ENCODE measurements at regions not wholly inside any gene's neighbourhood (a gene's known extent, or its start where the extent isn't known, plus 50 kb on each side); places are given as distances from the start of the nearest gene placed in this dataset.
"Not testable (repeated sequence)": the region's sequence is repeated elsewhere in the genome, so short reads cannot be mapped to it uniquely, and the experiment has no call there.

- no peaks in the 10 kb centered on the region for H3K79me2 ChIP-seq (ENCODE audit: insufficient read depth, low read length)
- no peak overlapping the region for H3K9ac ChIP-seq (ENCODE audit: low read length)
- H4K20me1 ChIP-seq (ENCODE audit: insufficient read depth, low read length), result no peaks in the 10 kb centered on the region
- H3K36me3 Mint-ChIP-seq (ENCODE audit: low read depth, unreplicated experiment), result no peaks in the 10 kb centered on the region
- H3K36me3 ChIP-seq (ENCODE audit: insufficient read depth, low read length), result no peaks in the 10 kb centered on the region
- peaks cover 8% of the 10 kb centered on the region for H3K9me3 ChIP-seq (ENCODE audit: insufficient read depth, low read depth, low read length)
- no peak for DNase-seq (ENCODE audit: low read depth)
- TF ChIP-seq EZH2 (IDR thresholded peaks at IDR 0.05; ENCODE audit: insufficient read depth, low read length) (no peak), CTCF (IDR thresholded peaks at IDR 0.05; ENCODE audit: insufficient read depth, low read depth, low read length) (no peak)
- H3K27me3 Mint-ChIP-seq (ENCODE audit: low read depth, unreplicated experiment), result no peaks in the 10 kb centered on the region
- no peak overlapping the region for H3K27ac ChIP-seq (ENCODE audit: low read depth, low read length)
- H3K9me3 Mint-ChIP-seq (ENCODE audit: unreplicated experiment), result no peaks in the 10 kb centered on the region
- H3K4me1 ChIP-seq (ENCODE audit: insufficient read depth, low read length), result no peaks in the 10 kb centered on the region
- no peak overlapping the region for H3K4me3 ChIP-seq (ENCODE audit: insufficient read depth, low read depth, low read length)
- no peak for FAIRE-seq
- H3K4me3 Mint-ChIP-seq (ENCODE audit: unreplicated experiment), result no peak overlapping the region
- no peak overlapping the region for H2AFZ ChIP-seq (ENCODE audit: low read depth, low read length)
- H3K27me3 ChIP-seq (ENCODE audit: insufficient read depth, low read length), result no peaks in the 10 kb centered on the region
- no peaks in the 10 kb centered on the region for H3K4me1 Mint-ChIP-seq (ENCODE audit: low read depth, unreplicated experiment)
- H3K4me2 ChIP-seq (ENCODE audit: low read length), result no peak overlapping the region
- H3K27ac Mint-ChIP-seq (ENCODE audit: unreplicated experiment), result no peak overlapping the region
Observed at GRCh38 chr2:123853161-123853560, 171.9 kb upstream of the CNTNAP5 start.

DNA sequence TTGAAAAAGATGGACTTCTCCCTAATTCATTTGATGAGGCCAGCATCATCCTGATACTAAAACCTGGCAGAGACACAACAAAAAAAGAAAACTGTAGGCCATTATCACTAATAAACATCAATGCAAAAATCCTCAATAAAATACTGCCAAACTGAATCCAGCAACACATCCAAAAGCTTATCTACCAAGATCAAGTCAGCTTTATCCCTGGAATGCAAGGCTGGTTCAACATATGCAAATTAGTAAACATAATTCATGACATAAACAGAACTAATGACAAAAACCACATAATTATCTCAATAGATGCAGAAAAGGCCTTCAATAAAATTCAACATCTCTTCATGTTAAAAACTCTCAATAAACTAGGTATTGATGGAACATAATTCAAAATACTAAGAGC is 166.1 kb upstream of the CNTNAP5 start:
- not testable (repeated sequence) for DNase-seq (ENCODE audit: low read depth); H3K4me3 ChIP-seq (ENCODE audit: insufficient read depth, low read depth, low read length); H3K9me3 ChIP-seq (ENCODE audit: insufficient read depth, low read depth, low read length); H3K4me3 Mint-ChIP-seq (ENCODE audit: unreplicated experiment); H3K27ac Mint-ChIP-seq (ENCODE audit: unreplicated experiment); H3K27me3 ChIP-seq (ENCODE audit: insufficient read depth, low read length); H3K9me3 Mint-ChIP-seq (ENCODE audit: unreplicated experiment); H3K36me3 Mint-ChIP-seq (ENCODE audit: low read depth, unreplicated experiment); H3K4me2 ChIP-seq (ENCODE audit: low read length); H3K4me1 ChIP-seq (ENCODE audit: insufficient read depth, low read length); H3K36me3 ChIP-seq (ENCODE audit: insufficient read depth, low read length); H3K79me2 ChIP-seq (ENCODE audit: insufficient read depth, low read length); H3K27me3 Mint-ChIP-seq (ENCODE audit: low read depth, unreplicated experiment); H3K4me1 Mint-ChIP-seq (ENCODE audit: low read depth, unreplicated experiment); H3K27ac ChIP-seq (ENCODE audit: low read depth, low read length); H4K20me1 ChIP-seq (ENCODE audit: insufficient read depth, low read length); FAIRE-seq; H3K9ac ChIP-seq (ENCODE audit: low read length); H2AFZ ChIP-seq (ENCODE audit: low read depth, low read length)

DNA sequence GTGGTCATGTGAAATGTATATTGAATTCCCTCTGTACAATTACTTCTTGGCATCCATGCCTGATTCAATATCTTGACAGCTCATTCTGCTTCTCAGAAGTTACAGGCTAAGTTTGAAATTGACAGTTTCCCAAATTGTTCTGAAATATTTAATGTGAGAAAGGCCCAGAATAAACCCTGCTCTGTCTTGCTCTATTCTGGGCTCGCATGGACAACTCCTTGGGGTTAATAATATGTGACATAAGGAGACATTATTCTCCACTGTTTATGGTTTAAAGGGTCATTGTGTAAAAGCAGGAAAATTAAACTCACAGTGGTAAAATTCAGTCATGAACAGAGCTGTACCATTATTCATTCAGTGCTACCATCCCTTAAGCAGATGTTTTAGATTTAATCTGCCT is 160.7 kb upstream of the CNTNAP5 start:
- H3K4me2 ChIP-seq (ENCODE audit: low read length), result no peak overlapping the region
- no peak overlapping the region for H2AFZ ChIP-seq (ENCODE audit: low read depth, low read length)
- H3K4me3 Mint-ChIP-seq (ENCODE audit: unreplicated experiment), result no peak overlapping the region
- no peaks in the 10 kb centered on the region for H3K27me3 ChIP-seq (ENCODE audit: insufficient read depth, low read length)
- H3K36me3 Mint-ChIP-seq (ENCODE audit: low read depth, unreplicated experiment), result no peaks in the 10 kb centered on the region
- TF ChIP-seq EZH2 (IDR thresholded peaks at IDR 0.05; ENCODE audit: insufficient read depth, low read length) (no peak), CTCF (IDR thresholded peaks at IDR 0.05; ENCODE audit: insufficient read depth, low read depth, low read length) (no peak)
- H3K4me3 ChIP-seq (ENCODE audit: insufficient read depth, low read depth, low read length), result no peak overlapping the region
- no peaks in the 10 kb centered on the region for H3K4me1 ChIP-seq (ENCODE audit: insufficient read depth, low read length)
- H3K79me2 ChIP-seq (ENCODE audit: insufficient read depth, low read length), result no peaks in the 10 kb centered on the region
- no peaks in the 10 kb centered on the region for H3K4me1 Mint-ChIP-seq (ENCODE audit: low read depth, unreplicated experiment)
- peaks cover under 1% of the 10 kb centered on the region for H3K9me3 Mint-ChIP-seq (ENCODE audit: unreplicated experiment)
- DNase-seq (ENCODE audit: low read depth) (no peak), FAIRE-seq (no peak)
- H3K27ac Mint-ChIP-seq (ENCODE audit: unreplicated experiment), result no peak overlapping the region
- H3K27me3 Mint-ChIP-seq (ENCODE audit: low read depth, unreplicated experiment), result no peaks in the 10 kb centered on the region
- H3K36me3 ChIP-seq (ENCODE audit: insufficient read depth, low read length), result no peaks in the 10 kb centered on the region
- H3K9me3 ChIP-seq (ENCODE audit: insufficient read depth, low read depth, low read length), result no peaks in the 10 kb centered on the region
- no peaks in the 10 kb centered on the region for H4K20me1 ChIP-seq (ENCODE audit: insufficient read depth, low read length)
- no peak overlapping the region for H3K27ac ChIP-seq (ENCODE audit: low read depth, low read length)
- no peak overlapping the region for H3K9ac ChIP-seq (ENCODE audit: low read length)
